KMS-11 (cell line): ENCODE measurements at regions not wholly inside any gene's neighbourhood (a gene's known extent, or its start where the extent isn't known, plus 50 kb on each side); places are given as distances from the start of the nearest gene placed in this dataset.

Experiments used
- H2AFZ ChIP-seq: fragments of 200-600 bp; sonication (generic); 2 replicates; pipeline ENCODE4 v1.6.1; 2016; ENCODE audit warnings: antibody characterized with exemption, mixed run types, low read depth
- H3K27ac ChIP-seq: fragments of 200-600 bp; sonication (generic); 2 replicates; pipeline ENCODE4 v1.6.1; 2016; ENCODE audit warnings: mild to moderate bottlenecking, mixed run types
- H3K27me3 ChIP-seq: fragments of 200-600 bp; sonication (generic); 2 replicates; pipeline ENCODE4 v1.6.1; 2017; ENCODE audit warnings: mild to moderate bottlenecking, low read depth, mixed run types, moderate library complexity; ENCODE audit not compliant: insufficient read depth
- H3K36me3 ChIP-seq: fragments of 200-600 bp; sonication (generic); 2 replicates; pipeline ENCODE4 v1.6.1; 2017; ENCODE audit warnings: mild to moderate bottlenecking, mixed run types; ENCODE audit not compliant: insufficient read depth
- H3K4me1 ChIP-seq: fragments of 200-600 bp; sonication (generic); 2 replicates; pipeline ENCODE4 v1.6.1; 2016; ENCODE audit warnings: mild to moderate bottlenecking, low read depth, mixed run types; ENCODE audit not compliant: poor library complexity, severe bottlenecking
- H3K4me2 ChIP-seq: fragments of 200-600 bp; sonication (generic); 2 replicates; pipeline ENCODE4 v1.7.0; 2016; ENCODE audit warnings: mild to moderate bottlenecking, mixed run types
- H3K4me3 ChIP-seq: fragments of 200-600 bp; sonication (generic); IDR thresholded peaks from 2 replicates; pipeline ENCODE4 v1.6.1; 2017; ENCODE audit warnings: low read depth, low read length, mixed read lengths; ENCODE audit not compliant: insufficient read depth
- H3K79me2 ChIP-seq: fragments of 200-600 bp; sonication (generic); 2 replicates; pipeline ENCODE4 v1.6.1; 2016; ENCODE audit warnings: low read depth, mixed run types; ENCODE audit not compliant: insufficient read depth
- H3K9ac ChIP-seq: fragments of 200-600 bp; sonication (generic); 2 replicates; pipeline ENCODE4 v1.6.1; 2016; ENCODE audit warnings: mild to moderate bottlenecking, mixed run types
- H4K20me1 ChIP-seq: fragments of 200-600 bp; sonication (generic); 2 replicates; pipeline ENCODE4 v1.6.1; 2016; ENCODE audit warnings: mild to moderate bottlenecking, mixed run types; ENCODE audit not compliant: insufficient read depth
- TF ChIP-seq, protein P1 (sequence below): fragments of 200-600 bp; sonication (generic); conservative IDR thresholded peaks from 2 replicates; pipeline ENCODE4 v1.6.1; 2017; ENCODE audit warnings: low read depth, mild to moderate bottlenecking, antibody characterized with exemption, low read length, moderate library complexity, mixed read lengths

DNA sequence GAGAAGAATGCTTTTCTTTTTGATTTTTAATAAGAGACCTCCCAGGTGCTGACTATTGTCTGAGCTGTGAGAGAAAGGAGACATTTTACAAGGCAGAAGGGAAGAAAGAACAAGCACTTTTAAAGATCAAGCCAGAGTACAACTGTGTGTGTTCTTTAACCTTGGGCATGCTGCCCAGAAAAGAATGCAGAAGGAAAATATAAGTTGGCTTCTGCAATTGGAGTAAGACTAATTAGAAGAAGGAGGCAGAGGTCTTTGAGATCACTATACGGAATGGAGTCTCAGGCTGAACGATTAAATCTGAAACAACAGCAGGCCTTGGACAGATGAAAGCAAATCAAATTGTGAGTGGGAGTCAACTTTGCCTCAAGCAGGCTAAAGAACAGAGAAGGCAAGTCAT lies 230.5 kb downstream of the ATP23 start:
- H3K36me3 ChIP-seq: no peaks in the 10 kb centered on the region
- H2AFZ ChIP-seq: no peak overlapping the region
- H3K4me1 ChIP-seq: peaks cover 34% of the 10 kb centered on the region
- no peaks in the 10 kb centered on the region for H3K79me2 ChIP-seq
- no peak overlapping the region for H3K27ac ChIP-seq
- no peaks in the 10 kb centered on the region for H4K20me1 ChIP-seq
- H3K9ac ChIP-seq: no peak overlapping the region
- H3K4me2 ChIP-seq: no peak overlapping the region
- TF ChIP-seq, protein P1, sequence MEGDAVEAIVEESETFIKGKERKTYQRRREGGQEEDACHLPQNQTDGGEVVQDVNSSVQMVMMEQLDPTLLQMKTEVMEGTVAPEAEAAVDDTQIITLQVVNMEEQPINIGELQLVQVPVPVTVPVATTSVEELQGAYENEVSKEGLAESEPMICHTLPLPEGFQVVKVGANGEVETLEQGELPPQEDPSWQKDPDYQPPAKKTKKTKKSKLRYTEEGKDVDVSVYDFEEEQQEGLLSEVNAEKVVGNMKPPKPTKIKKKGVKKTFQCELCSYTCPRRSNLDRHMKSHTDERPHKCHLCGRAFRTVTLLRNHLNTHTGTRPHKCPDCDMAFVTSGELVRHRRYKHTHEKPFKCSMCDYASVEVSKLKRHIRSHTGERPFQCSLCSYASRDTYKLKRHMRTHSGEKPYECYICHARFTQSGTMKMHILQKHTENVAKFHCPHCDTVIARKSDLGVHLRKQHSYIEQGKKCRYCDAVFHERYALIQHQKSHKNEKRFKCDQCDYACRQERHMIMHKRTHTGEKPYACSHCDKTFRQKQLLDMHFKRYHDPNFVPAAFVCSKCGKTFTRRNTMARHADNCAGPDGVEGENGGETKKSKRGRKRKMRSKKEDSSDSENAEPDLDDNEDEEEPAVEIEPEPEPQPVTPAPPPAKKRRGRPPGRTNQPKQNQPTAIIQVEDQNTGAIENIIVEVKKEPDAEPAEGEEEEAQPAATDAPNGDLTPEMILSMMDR: no peak
- no peak overlapping the region for H3K4me3 ChIP-seq
- no peaks in the 10 kb centered on the region for H3K27me3 ChIP-seq

DNA sequence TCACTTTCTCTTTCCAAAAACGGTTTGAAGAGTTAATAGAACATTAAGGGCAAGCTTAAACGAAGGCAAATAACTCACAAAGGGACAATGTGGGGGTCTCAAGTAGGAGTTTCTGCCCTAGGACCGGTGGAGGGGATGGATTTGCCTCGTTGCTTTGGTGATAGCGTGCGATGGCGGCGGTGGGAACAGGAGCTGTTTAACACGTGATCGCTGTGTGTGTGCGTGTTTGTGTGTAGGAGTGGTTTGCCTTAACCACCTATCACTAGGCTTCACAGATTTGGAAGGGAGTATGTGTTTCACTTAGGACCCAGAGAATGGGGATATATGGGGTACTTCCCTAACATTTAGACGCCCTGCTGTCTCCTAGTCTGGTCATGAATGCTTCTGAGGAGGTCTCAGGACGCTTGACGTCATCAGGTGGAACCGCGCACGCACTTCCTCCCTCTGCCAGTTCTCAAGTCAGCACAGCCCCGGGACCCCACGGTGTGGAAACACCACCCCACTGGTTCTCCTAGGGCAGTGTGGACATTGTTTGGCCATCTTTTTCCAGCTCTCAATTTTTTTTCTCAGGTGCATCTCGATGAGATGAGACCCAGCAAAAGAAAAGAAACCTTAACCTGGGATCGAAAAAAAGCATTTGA lies 231.2 kb downstream of the ATP23 start:
- no peaks in the 10 kb centered on the region for H4K20me1 ChIP-seq
- H3K27ac ChIP-seq: no peak overlapping the region
- TF ChIP-seq, protein P1: no peak
- no peaks in the 10 kb centered on the region for H3K79me2 ChIP-seq
- no peak overlapping the region for H3K4me2 ChIP-seq
- peaks cover 28% of the 10 kb centered on the region for H3K4me1 ChIP-seq
- H3K9ac ChIP-seq: no peak overlapping the region
- no peak overlapping the region for H3K4me3 ChIP-seq
- no peak overlapping the region for H2AFZ ChIP-seq
- no peaks in the 10 kb centered on the region for H3K27me3 ChIP-seq
- no peaks in the 10 kb centered on the region for H3K36me3 ChIP-seq

DNA sequence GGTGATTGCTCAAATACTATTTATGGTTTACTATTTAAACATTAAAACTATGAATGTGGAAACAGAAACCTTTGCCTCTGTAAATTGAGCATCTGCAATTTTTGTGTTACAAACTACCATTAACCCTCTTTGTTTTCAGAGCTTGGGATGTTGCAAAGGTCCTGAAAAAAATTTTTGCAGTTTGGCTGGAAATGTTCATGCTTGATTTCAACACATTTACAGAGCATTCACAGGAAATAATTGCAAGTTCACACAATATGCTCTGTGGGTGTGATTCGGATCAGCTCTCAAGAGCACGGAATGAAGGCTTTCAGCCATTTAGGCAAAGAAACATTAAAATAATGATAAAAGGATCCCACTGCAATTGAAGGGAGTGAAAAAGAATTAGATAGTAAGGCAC lies 232.9 kb downstream of the ATP23 start:
- Histone ChIP-seq H3K4me3 (no peak overlapping the region), H3K4me2 (no peak overlapping the region), H3K27ac (no peak overlapping the region), H2AFZ (no peak overlapping the region), H3K36me3 (no peaks in the 10 kb centered on the region), H3K4me1 (peaks cover 10% of the 10 kb centered on the region), H4K20me1 (no peaks in the 10 kb centered on the region), H3K9ac (no peak overlapping the region), H3K27me3 (no peaks in the 10 kb centered on the region), H3K79me2 (no peaks in the 10 kb centered on the region)
- TF ChIP-seq, protein P1: no peak

DNA sequence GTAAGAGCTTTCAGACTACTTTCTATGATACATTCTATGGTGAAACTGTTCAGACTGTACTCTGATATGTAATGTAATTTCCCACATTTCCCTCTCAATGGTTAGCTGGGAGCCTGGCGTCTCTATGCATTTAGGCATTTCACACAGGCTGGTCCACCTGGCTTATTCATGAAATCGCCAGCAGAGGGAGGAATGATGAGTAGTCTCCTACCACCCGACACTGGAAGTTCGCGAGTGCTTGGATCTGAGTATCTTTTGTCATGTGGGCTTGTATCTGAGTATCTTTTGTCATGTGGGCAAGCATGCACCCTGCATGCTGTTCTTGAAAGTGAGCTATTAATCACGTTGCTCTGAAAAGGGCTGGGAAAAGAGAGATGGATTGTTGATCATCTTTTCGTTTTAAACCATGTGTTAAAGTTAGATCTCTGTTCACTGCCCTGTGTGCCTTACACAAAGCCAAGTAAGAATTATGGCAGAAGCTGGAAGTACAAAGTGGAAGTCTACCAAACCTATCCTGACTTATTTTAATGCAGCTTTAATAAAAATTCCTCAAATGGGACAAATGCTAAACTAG lies 235.0 kb downstream of the ATP23 start:
- no peaks in the 10 kb centered on the region for H3K27me3 ChIP-seq
- H3K4me2 ChIP-seq: no peak overlapping the region
- H3K9ac ChIP-seq: no peak overlapping the region
- no peaks in the 10 kb centered on the region for H4K20me1 ChIP-seq
- no peaks in the 10 kb centered on the region for H3K79me2 ChIP-seq
- no peak overlapping the region for H3K4me3 ChIP-seq
- TF ChIP-seq, protein P1: peak; percentile 71
- H3K27ac ChIP-seq: no peak overlapping the region
- no peaks in the 10 kb centered on the region for H3K4me1 ChIP-seq
- no peak overlapping the region for H2AFZ ChIP-seq
- H3K36me3 ChIP-seq: no peaks in the 10 kb centered on the region
